GM13977 (cell line): ENCODE measurements at regions not wholly inside any gene's neighbourhood (a gene's known extent, or its start where the extent isn't known, plus 50 kb on each side); places are given as distances from the start of the nearest gene placed in this dataset.

Experiments used
- DNase-seq: peaks from one replicate; pipeline ENCODE4 v3.0.0; 2012; ENCODE audit warnings: low spot score
- CTCF ChIP-seq: IDR thresholded peaks from 2 replicates; pipeline ENCODE4 v1.5.1; 2012; ENCODE audit warnings: mild to moderate bottlenecking, control low read depth; ENCODE audit not compliant: insufficient read depth; ENCODE audit errors: extremely low read depth, missing control alignments
- in situ Hi-C: fragments of 300-500 bp; cut with MboI; formaldehyde crosslinking; loops from one replicate; pipeline ENCODE4 v1.12.0; 2022; ENCODE audit warnings: low sequenced_read_pairs, low pct_unique_long_range_greater_than_20kb, mixed read lengths, inconsistent platforms; ENCODE audit not compliant: unreplicated experiment

DNA sequence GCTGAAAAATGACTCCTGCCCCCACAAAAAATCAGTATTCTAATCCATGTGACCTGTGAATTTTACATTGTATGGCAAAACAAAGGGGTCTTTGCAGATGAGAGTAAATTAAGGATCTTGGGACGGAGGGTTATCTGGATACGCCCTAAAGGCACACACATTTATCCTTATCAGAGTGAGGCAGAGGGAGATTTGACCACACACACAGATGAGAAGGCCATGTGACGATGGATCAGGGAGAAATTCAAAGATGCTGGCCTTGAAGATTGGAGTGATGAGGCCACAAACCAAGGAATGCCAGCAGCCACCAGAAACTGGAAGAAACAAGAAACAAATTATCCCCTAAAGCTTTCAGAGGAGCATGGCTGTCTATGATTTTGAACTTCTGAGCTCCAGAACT is 288.5 kb downstream of the XXYLT1 start:
- no peak for TF ChIP-seq CTCF
- DNase-seq = no peak
- in situ Hi-C loops = no loop called here

DNA sequence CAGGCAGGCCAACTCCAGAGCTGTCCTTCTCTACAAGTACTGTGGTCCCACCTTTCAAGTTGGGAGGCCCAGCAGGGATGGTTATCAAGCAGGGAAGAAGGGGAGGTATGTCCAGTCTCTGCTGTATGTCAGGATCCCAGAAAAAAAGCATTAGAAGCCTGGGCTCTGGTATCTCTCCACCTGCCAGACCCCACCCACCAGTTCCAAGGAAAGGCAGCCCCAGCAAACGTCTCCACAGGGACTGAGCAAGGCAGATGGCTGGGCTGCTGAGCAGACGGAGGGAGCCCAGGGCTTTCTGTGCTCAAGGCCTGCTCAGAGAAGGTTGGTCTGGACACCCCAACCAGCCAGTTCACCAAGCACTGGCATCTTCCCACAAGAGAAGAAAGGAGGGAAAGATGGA is 287.8 kb downstream of the XXYLT1 start:
- no peak for DNase-seq
- in situ Hi-C loops = no loop called here
- no peak for TF ChIP-seq CTCF

- DNase-seq = no peak
- in situ Hi-C loops = no loop called here
- TF ChIP-seq CTCF = no peak
These were observed 287.3 kb downstream of the XXYLT1 start for GRCh38 chr3:194983620-194984019.

DNA sequence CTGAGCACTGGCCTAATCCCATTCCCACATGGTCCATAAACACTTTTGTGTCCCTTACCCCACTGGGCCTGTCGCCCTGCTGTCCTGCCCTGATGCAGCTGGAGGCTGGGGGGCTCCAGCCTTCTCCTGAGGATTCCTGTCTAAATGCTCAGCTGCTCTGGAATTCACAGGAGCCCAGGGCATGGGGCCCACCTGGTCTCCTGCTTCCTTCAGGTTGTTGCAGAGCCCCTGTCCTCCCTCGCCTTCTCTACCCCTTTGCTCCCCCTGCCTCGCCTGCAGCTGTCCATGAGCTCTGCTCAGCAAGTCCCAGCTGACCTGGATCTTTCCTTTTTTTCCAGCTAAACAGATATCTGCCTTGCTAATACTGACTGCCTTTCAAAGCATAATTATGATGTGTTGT is 286.9 kb downstream of the XXYLT1 start:
- TF ChIP-seq CTCF = no peak
- DNase-seq = no peak
- in situ Hi-C loops = no loop called here

GRCh38 chr3:194984622-194985021 is 286.3 kb downstream of the XXYLT1 start:
- in situ Hi-C loops = no loop called here
- DNase-seq = no peak
- no peak for TF ChIP-seq CTCF

DNA sequence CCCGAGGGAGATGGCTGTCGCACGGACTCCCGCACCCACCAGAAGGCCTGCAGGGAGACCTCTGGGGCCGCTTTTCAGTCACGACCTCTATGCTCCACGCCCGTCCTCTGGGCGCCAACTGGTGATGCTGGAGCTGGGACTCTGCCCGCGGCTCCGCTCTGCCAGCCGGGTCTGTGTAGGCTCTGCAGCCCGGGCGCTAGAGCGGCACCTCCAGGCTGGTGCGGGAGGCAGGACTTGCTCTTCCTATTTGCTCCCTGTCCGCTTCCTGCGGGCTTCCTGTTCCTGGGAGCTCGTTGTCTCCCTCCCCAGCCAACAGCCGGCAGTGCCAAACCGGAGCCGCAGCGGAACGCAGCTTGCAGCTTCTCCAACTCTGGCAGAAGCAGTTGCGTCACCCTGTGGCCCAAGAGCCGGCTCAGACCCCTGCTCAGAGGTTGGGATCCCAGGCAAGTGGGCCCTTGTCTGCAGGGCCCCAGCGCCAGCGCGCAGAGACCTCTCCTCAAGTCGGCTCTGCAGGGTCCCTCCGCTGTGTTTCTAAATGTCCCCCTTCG is 285.9 kb downstream of the XXYLT1 start:
- in situ Hi-C loops = no loop called here

More for the DNA sequence above, 285.9 kb downstream of the XXYLT1 start:
- TF ChIP-seq CTCF = no peak
- DNase-seq = no peak
